Suprapubic skin (tissue), 4 donors: ENCODE measurements at regions not wholly inside any gene's neighbourhood (a gene's known extent, or its start where the extent isn't known, plus 50 kb on each side); places are given as distances from the start of the nearest gene placed in this dataset.

Experiments used
- DNase-seq, 2 donors: peaks; one replicate each; pipeline ENCODE4 v3.0.0-alpha.2; 2019; ENCODE audit warnings: low spot score in 2 of 2
- H3K27ac ChIP-seq: fragments of 200-600 bp; sonication (generic); one replicate; pipeline ENCODE4 v1.5.1; 2019
- H3K27me3 ChIP-seq: fragments of 200-600 bp; sonication (generic); one replicate; pipeline ENCODE4 v1.5.1; 2019
- H3K36me3 ChIP-seq: fragments of 200-600 bp; sonication (generic); one replicate; pipeline ENCODE4 v1.5.1; 2019
- H3K4me1 ChIP-seq: fragments of 200-600 bp; sonication (generic); one replicate; pipeline ENCODE4 v1.5.1; 2019
- H3K4me3 ChIP-seq: fragments of 200-600 bp; sonication (generic); one replicate; pipeline ENCODE4 v1.5.1; 2019; ENCODE audit warnings: mild to moderate bottlenecking
- H3K9me3 ChIP-seq: fragments of 200-600 bp; sonication (generic); one replicate; pipeline ENCODE4 v1.5.1; 2019
- CTCF ChIP-seq, 2 donors: fragments of 200-600 bp in 1 of 2; fragments of 450-650 bp in 1 of 2; sonication (generic) in 1 of 2; IDR thresholded peaks; one replicate each; pipeline ENCODE4 v1.5.1; 2016 to 2019; ENCODE audit warnings: antibody characterized with exemption in 2 of 2, mild to moderate bottlenecking in 1 of 2, moderate library complexity in 1 of 2
- EP300 ChIP-seq: sonication (generic); formaldehyde crosslinking; IDR thresholded peaks from one replicate; pipeline ENCODE4 v1.6.1; 2017; ENCODE audit warnings: antibody characterized with exemption
- POLR2A ChIP-seq, 2 donors: fragments of 450-650 bp; IDR thresholded peaks; one replicate each; pipeline ENCODE4 v1.6.1; 2017; ENCODE audit warnings: antibody characterized with exemption in 2 of 2, mild to moderate bottlenecking in 2 of 2, moderate library complexity in 2 of 2
- POLR2AphosphoS5 ChIP-seq, 3 donors: sonication (generic); formaldehyde crosslinking; IDR thresholded peaks; one replicate each; pipeline ENCODE4 v1.6.1; 2017; ENCODE audit warnings: antibody characterized with exemption in 3 of 3
- WGBS: methylation state at CpG from one replicate; pipeline ENCODE4 v1.1.5; 2018; 5-methylcytosine and 5-hydroxymethylcytosine counted together

GRCh38 chr12:94053676-94054075 is 94.7 kb upstream of the PLXNC1 start:
- H3K36me3 ChIP-seq = no peaks in the 10 kb centered on the region
- no peaks in the 10 kb centered on the region for H3K27me3 ChIP-seq
- 88% methylated on average over 2 of the region's 2 CpGs for WGBS

GRCh38 chr12:94055528-94055927 is 92.8 kb upstream of the PLXNC1 start:
- Histone ChIP-seq H3K27me3 (no peaks in the 10 kb centered on the region), H3K36me3 (no peaks in the 10 kb centered on the region), H3K9me3 (no peaks in the 10 kb centered on the region), H3K27ac (no peak overlapping the region), H3K4me3 (no peak overlapping the region), H3K4me1 (no peaks in the 10 kb centered on the region)
- no peak for DNase-seq
- TF ChIP-seq POLR2A (IDR thresholded peaks at IDR 0.05) (no peak), CTCF (IDR thresholded peaks at IDR 0.05) (no peak), POLR2AphosphoS5 (IDR thresholded peaks at IDR 0.05) (no peak), EP300 (no peak)
- 81% methylated on average over 3 of the region's 3 CpGs for WGBS

More at GRCh38 chr12:94053676-94054075, 94.7 kb upstream of the PLXNC1 start:
- H3K4me1 ChIP-seq = peaks cover under 1% of the 10 kb centered on the region
- TF ChIP-seq EP300 (no peak), CTCF (IDR thresholded peaks at IDR 0.05) (no peak), POLR2A (IDR thresholded peaks at IDR 0.05) (no peak), POLR2AphosphoS5 (IDR thresholded peaks at IDR 0.05) (no peak)
- DNase-seq = no peak
- no peak overlapping the region for H3K27ac ChIP-seq
- no peak overlapping the region for H3K4me3 ChIP-seq
- H3K9me3 ChIP-seq = no peaks in the 10 kb centered on the region

- no peaks in the 10 kb centered on the region for H3K4me1 ChIP-seq
- DNase-seq = no peak
- TF ChIP-seq POLR2AphosphoS5 (IDR thresholded peaks at IDR 0.05) = no peak
- TF ChIP-seq CTCF (IDR thresholded peaks at IDR 0.05) = no peak
- TF ChIP-seq EP300 = no peak
- no peak for TF ChIP-seq POLR2A (IDR thresholded peaks at IDR 0.05)
- no peaks in the 10 kb centered on the region for H3K27me3 ChIP-seq
- no peak overlapping the region for H3K27ac ChIP-seq
- H3K4me3 ChIP-seq = no peak overlapping the region
- 90% methylated on average over 2 of the region's 2 CpGs for WGBS
- no peaks in the 10 kb centered on the region for H3K9me3 ChIP-seq
- no peaks in the 10 kb centered on the region for H3K36me3 ChIP-seq
These were observed 91.8 kb upstream of the PLXNC1 start for GRCh38 chr12:94056419-94057158.

- Histone ChIP-seq H3K36me3 (no peaks in the 10 kb centered on the region), H3K4me1 (no peaks in the 10 kb centered on the region), H3K27me3 (no peaks in the 10 kb centered on the region), H3K27ac (no peak overlapping the region), H3K4me3 (no peak overlapping the region), H3K9me3 (no peaks in the 10 kb centered on the region)
- WGBS = 67% methylated on average over 7 of the region's 7 CpGs
- TF ChIP-seq EP300 (no peak), POLR2A (IDR thresholded peaks at IDR 0.05) (no peak), POLR2AphosphoS5 (IDR thresholded peaks at IDR 0.05) (no peak), CTCF (IDR thresholded peaks at IDR 0.05) (no peak)
- DNase-seq = no peak
These were observed 90.9 kb upstream of the PLXNC1 start for GRCh38 chr12:94057262-94058151.
